ENCODE measurements at regions not wholly inside any gene's neighbourhood (a gene's known extent, or its start where the extent isn't known, plus 50 kb on each side); places are given as distances from the start of the nearest gene placed in this dataset.

- peaks cover 87% of the 10 kb centered on the region for H3K4me1 Mint-ChIP-seq
- no peaks in the 10 kb centered on the region for H3K27me3 Mint-ChIP-seq
- H3K27ac Mint-ChIP-seq = peak overlapping the region; percentile 25
- intact Hi-C loops (cut with micrococcal nuclease) = loop anchor here (10.0 kb wide), 1 partner anchor 872 kb away; the partner anchor contains the start of gene NAA16
- ChIA-PET CTCF (no interaction called here), POLR2A (interaction anchor here (0.9 to 5.5 kb wide), 2 partner anchors 10 to 237 kb away, joined by 3 to 88 read pairs; no protein-coding TSS in a partner anchor)
- no peak overlapping the region for H3K4me3 Mint-ChIP-seq
- H3K9me3 Mint-ChIP-seq = no peaks in the 10 kb centered on the region
- ATAC-seq (ENCODE audit: low read depth) (no peak), DNase-seq (no peak)
- no peak for TF ChIP-seq CTCF (IDR thresholded peaks at IDR 0.05)
- no peaks in the 10 kb centered on the region for H3K36me3 Mint-ChIP-seq (ENCODE audit: low read depth)
These were observed 223.6 kb downstream of the FOXO1 start for GRCh38 chr13:40442826-40443225.

GRCh38 chr13:40444241-40444640 lies 222.2 kb downstream of the FOXO1 start:
- ATAC-seq (ENCODE audit: low read depth) (no peak), DNase-seq (no peak)
- Mint-ChIP-seq H3K36me3 (ENCODE audit: low read depth) (no peaks in the 10 kb centered on the region), H3K9me3 (peaks cover 4% of the 10 kb centered on the region), H3K27me3 (no peaks in the 10 kb centered on the region), H3K4me1 (peaks cover 86% of the 10 kb centered on the region), H3K27ac (peak overlapping the region; percentile 95), H3K4me3 (no peak overlapping the region)
- no peak for TF ChIP-seq CTCF (IDR thresholded peaks at IDR 0.05)
- intact Hi-C loops (cut with micrococcal nuclease) = loop anchor here (2.0 to 10.0 kb wide), 2 partner anchors 41 to 871 kb away; partner anchors contain the start of gene NAA16
- CTCF ChIA-PET = interaction anchor here (0.6 to 1.0 kb wide), 4 partner anchors 10 to 318 kb away, joined by 3 read pairs; no protein-coding TSS in a partner anchor
- POLR2A ChIA-PET = interaction anchor here (0.5 to 5.5 kb wide), 11 partner anchors 8 to 319 kb away, joined by 3 to 88 read pairs (median 4); no protein-coding TSS in a partner anchor

GRCh38 chr13:40445557-40445990 lies 220.9 kb downstream of the FOXO1 start:
- Mint-ChIP-seq H3K36me3 (ENCODE audit: low read depth) (no peaks in the 10 kb centered on the region), H3K27ac (peak overlapping the region; percentile 95), H3K4me3 (peak overlapping the region; percentile 66), H3K27me3 (no peaks in the 10 kb centered on the region), H3K9me3 (peaks cover 8% of the 10 kb centered on the region), H3K4me1 (peaks cover 75% of the 10 kb centered on the region)
- no peak for TF ChIP-seq CTCF (IDR thresholded peaks at IDR 0.05)
- CTCF ChIA-PET = interaction anchor here (1.2 to 2.2 kb wide), 3 partner anchors 13 to 376 kb away, joined by 3 to 7 read pairs (median 5); no protein-coding TSS in a partner anchor
- intact Hi-C loops (cut with micrococcal nuclease) = loop anchor here (1.0 to 10.0 kb wide), 11 partner anchors 13 to 869 kb away; partner anchors contain the start of genes FOXO1 and NAA16
- peak; percentile 96 for ATAC-seq (ENCODE audit: low read depth)
- peak; percentile 80 for DNase-seq
- POLR2A ChIA-PET = interaction anchor here (0.7 to 5.5 kb wide), 15 partner anchors 9 to 377 kb away, joined by 3 to 88 read pairs (median 6); partner anchors contain the start of gene FOXO1

GRCh38 chr13:40446365-40446764 lies 220.1 kb downstream of the FOXO1 start:
- Mint-ChIP-seq H3K27ac (peak overlapping the region; percentile 95), H3K4me1 (peaks cover 74% of the 10 kb centered on the region), H3K36me3 (ENCODE audit: low read depth) (no peaks in the 10 kb centered on the region), H3K4me3 (peak overlapping the region; percentile 17), H3K9me3 (peaks cover 8% of the 10 kb centered on the region), H3K27me3 (no peaks in the 10 kb centered on the region)
- intact Hi-C loops (cut with micrococcal nuclease) = loop anchor here (5.0 to 10.0 kb wide), 2 partner anchors 71 to 868 kb away; partner anchors contain the start of gene NAA16
- ChIA-PET CTCF (interaction anchor here (1.2 to 2.2 kb wide), 2 partner anchors 14 to 377 kb away, joined by 3 to 7 read pairs; no protein-coding TSS in a partner anchor), POLR2A (interaction anchor here (0.6 to 5.5 kb wide), 6 partner anchors 14 to 848 kb away, joined by 3 to 88 read pairs (median 10); partner anchors contain the start of gene FOXO1)
- no peak for TF ChIP-seq CTCF (IDR thresholded peaks at IDR 0.05)
- no peak for ATAC-seq (ENCODE audit: low read depth)
- no peak for DNase-seq

- Mint-ChIP-seq H3K27ac (peak overlapping the region; percentile 50), H3K9me3 (peaks cover 8% of the 10 kb centered on the region), H3K4me3 (no peak overlapping the region), H3K27me3 (no peaks in the 10 kb centered on the region), H3K36me3 (ENCODE audit: low read depth) (no peaks in the 10 kb centered on the region), H3K4me1 (peaks cover 76% of the 10 kb centered on the region)
- no peak for ATAC-seq (ENCODE audit: low read depth)
- intact Hi-C loops (cut with micrococcal nuclease) = loop anchor here (5.0 to 10.0 kb wide), 2 partner anchors 69 to 867 kb away; partner anchors contain the start of gene NAA16
- CTCF ChIA-PET = interaction anchor here (0.6 to 1.3 kb wide), 4 partner anchors 9 to 379 kb away, joined by 3 read pairs; no protein-coding TSS in a partner anchor
- no peak for TF ChIP-seq CTCF (IDR thresholded peaks at IDR 0.05)
- DNase-seq = no peak
- POLR2A ChIA-PET = interaction anchor here (0.6 to 5.5 kb wide), 4 partner anchors 15 to 118 kb away, joined by 3 to 88 read pairs (median 5); no protein-coding TSS in a partner anchor
These were observed 218.6 kb downstream of the FOXO1 start for GRCh38 chr13:40447857-40448256.
